Left colon (tissue), 2 donors: ENCODE measurements at regions not wholly inside any gene's neighbourhood (a gene's known extent, or its start where the extent isn't known, plus 50 kb on each side); places are given as distances from the start of the nearest gene placed in this dataset.
"Not testable (repeated sequence)": the region's sequence is repeated elsewhere in the genome, so short reads cannot be mapped to it uniquely, and the experiment has no call there.

Source experiments
- ATAC-seq: fragments of 200-7000 bp; cut with Tn5 transposase; one replicate; pipeline ENCODE4 v1.9.1; 2020; ENCODE audit warnings: mild to moderate bottlenecking, moderate library complexity
- DNase-seq, 2 donors: peaks; one replicate each; pipeline ENCODE4 v3.0.0-alpha.2; 2020
- intact Hi-C, 2 donors: fragments of 100-400 bp; cut with DNase I in 1 of 2; cut with micrococcal nuclease in 1 of 2; formaldehyde crosslinking; loops; one replicate each; pipeline versions ENCODE4 v1.11.2 to v1.14.0; 2022; cut with DNase I, micrococcal nuclease
- donor health status: DM: no; HTN: no; CAD: no.
- donor health status: DM: yes; HTN: yes; CAD: no.

DNA sequence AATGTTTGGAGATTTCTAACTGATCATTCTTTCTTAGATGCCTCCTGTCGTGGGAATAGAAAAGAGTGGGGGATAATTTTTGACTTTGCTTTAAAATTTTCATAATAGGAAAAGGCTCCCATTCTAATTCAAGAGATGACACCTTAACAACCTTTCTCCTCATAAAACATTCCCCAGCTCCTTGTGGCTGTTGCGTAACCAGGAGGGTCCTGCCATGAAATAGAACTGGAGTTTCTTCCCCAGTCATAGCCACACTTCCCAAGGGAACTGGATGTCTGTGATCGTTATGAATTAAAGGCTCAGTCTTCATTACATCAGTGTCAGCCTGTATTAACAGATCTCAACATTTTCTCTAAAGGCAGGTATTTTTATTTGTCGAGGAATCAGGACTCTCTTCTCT, 119.9 kb upstream of the DAP start:
- ATAC-seq (no peak), DNase-seq (no peak)
- intact Hi-C loops, result no loop called here

DNA sequence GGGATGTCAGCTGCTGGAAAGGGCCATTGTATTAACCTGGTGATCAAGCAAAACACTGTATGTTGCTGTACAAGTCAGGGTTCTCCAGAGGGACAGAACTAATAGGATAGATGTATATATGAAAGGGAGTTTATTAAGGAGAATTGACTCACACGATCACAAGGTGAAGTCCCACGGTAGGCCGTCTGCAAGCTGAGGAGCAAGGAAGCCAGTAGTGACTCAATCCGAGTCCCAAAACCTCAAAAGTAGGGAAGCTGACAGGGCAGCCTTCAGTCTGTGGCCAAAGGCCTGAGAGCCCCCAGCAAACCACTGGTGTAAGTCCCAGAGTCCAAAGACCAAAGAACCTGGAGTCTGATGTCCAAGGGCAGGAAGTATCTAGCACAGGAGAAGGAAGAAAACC, 116.0 kb upstream of the DAP start:
- DNase-seq, intact Hi-C loops, ATAC-seq: not testable (repeated sequence)

DNA sequence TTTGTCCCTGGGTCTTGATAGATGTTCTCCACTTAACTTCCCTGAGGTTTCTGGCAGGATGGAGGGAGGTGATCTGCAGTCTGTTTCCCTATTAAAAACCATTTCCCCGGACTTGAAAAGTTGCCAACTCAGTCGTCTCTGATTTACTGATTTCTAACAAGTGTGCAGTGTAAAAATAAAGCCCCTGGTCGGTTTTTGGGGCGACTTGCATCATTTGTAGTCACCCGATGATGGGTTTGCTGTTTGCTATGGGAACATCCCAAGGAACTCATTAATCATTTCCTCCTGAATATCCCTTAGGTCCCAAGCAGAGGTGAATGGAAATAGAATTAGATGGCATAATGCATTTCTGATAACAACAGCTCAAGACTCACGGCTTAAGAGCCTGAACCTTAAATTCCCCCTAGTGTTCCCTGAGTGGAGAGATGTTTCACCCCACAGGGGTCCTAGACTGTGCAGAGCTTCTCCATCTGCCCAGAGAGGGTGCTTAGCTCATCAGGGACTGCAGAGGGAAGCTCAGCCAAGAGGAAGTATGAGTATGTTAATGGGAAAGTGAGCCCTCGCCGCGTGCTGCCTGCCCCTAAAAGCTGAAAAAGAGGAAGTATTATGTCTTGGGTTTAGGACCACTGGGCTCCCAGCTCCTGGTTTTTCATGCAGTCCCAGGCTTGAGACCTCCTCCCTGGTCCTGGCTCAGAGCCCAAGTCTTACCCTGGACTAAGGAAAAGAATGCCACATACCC, 115.1 kb upstream of the DAP start:
- peak in 1 of 2 donors; percentile 10 for DNase-seq
- intact Hi-C loops, result no loop called here
- ATAC-seq, result no peak

GRCh38 chr5:10875201-10875768, 114.3 kb upstream of the DAP start:
- intact Hi-C loops, result no loop called here
- DNase-seq (no peak), ATAC-seq (no peak)

DNA sequence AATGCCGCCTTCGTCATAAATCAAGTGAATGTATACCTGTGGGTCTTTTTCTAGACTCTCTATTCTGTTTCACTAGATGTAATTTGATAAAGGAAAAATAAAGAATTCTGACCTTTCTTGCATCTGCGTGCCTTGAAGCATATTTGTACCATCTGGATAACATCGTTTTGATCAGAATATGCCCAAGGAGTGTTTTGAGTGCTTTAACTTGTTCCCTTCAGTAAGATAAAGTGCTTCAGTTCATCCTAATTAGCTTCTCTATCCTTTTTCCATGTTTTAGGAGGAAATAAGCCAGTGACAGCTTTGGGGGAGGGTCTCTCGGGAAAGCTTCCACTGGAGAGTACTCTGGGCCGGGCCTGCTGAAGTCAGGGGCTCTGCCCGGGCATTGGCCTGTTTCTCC, 113.5 kb upstream of the DAP start:
- no peak for ATAC-seq
- no peak for DNase-seq
- intact Hi-C loops, result no loop called here

GRCh38 chr5:10870791-10871190, 109.8 kb upstream of the DAP start:
- no peak for ATAC-seq

DNA sequence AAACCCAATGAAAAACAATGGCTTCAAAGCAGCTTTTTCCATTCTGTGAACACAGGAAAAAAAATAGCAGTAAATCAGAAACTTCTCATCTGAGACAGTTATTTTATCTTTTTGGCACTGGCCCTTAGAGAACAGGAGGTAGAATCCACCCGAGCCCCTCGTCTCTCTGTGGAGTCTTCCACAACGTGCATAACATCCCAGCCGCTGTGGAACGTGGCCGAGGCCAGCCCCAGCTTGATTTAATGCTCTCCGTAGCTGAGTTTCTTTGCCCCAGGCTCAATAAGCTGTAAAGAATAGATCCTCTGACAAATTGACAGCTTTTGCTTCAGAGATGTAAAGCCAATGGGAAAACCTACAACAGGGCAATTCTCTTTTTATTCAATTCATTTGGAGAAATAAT, 107.9 kb upstream of the DAP start:
- intact Hi-C loops, result loop anchor here in 1 of 2 donors (10.0 kb wide), 1 partner anchor 174 kb away; no protein-coding TSS in a partner anchor
- DNase-seq, result no peak
- ATAC-seq, result no peak

More at GRCh38 chr5:10870791-10871190, 109.8 kb upstream of the DAP start:
- DNase-seq, result no peak
- intact Hi-C loops, result no loop called here

- DNase-seq (no peak), ATAC-seq (no peak)
- intact Hi-C loops, result loop anchor here in 1 of 2 donors (10.0 kb wide), 1 partner anchor 173 kb away; no protein-coding TSS in a partner anchor
Measured at GRCh38 chr5:10867389-10868303, 106.6 kb upstream of the DAP start.

DNA sequence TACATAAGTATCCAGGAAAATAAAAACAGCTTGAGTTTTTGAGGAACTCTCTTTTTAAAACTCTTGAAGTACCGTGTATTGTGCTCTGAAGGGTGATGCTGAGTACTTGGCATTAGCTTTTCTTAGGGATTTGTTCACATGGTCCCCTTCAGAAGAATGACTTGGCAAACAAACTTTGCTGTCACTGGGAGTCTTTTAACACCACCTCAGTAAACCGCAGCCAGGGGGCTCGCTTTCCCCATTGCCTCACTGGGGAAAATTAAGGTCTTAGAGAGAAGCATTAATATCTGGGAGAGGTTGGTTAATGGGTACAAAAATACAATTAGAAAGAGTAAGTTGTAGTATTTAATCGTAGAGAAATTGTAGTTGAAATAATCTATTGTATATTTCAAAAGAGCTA, 105.9 kb upstream of the DAP start:
- ATAC-seq (no peak), DNase-seq (no peak)
- intact Hi-C loops, result loop anchor here in 1 of 2 donors (10.0 kb wide), 1 partner anchor 172 kb away; no protein-coding TSS in a partner anchor

DNA sequence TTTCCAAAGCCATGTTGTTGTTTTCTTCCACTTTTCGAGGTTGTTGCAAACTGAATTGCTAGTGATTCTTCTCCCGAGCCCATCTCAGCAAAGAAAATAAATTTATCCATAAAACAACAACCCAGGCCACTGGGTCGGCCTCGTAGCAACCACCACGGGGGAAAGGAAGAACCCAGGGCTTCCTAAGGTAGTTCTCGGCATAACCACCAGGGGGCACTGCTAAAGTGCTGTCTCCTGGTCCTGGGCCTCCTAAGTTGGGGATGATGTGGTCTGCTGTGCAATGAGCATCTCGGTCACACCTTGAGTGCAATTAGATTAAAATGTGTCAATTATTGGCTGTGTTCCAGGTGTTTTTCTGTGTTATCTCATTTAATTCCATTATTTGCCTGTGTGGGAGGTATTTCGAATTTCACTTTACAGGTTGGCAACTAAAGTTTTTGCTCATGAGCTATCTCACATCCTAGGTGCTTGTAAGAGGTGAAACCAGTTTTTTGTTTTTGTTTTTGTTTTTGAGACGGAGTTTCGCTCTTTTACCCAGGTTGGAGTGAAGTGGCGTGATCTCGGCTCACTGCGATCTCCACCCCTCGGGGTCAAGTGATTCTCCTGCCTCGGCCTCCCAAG, 102.8 kb upstream of the DAP start:
- intact Hi-C loops, result loop anchor here in 1 of 2 donors (10.0 kb wide), 1 partner anchor 169 kb away; no protein-coding TSS in a partner anchor
- peak; percentile 67 for ATAC-seq
- peak in 1 of 2 donors; percentile 59 for DNase-seq

GRCh38 chr5:10862085-10862484, 101.1 kb upstream of the DAP start:
- no peak for DNase-seq
- intact Hi-C loops, result loop anchor here in 1 of 2 donors (10.0 kb wide), 1 partner anchor 167 kb away; no protein-coding TSS in a partner anchor
- no peak for ATAC-seq

DNA sequence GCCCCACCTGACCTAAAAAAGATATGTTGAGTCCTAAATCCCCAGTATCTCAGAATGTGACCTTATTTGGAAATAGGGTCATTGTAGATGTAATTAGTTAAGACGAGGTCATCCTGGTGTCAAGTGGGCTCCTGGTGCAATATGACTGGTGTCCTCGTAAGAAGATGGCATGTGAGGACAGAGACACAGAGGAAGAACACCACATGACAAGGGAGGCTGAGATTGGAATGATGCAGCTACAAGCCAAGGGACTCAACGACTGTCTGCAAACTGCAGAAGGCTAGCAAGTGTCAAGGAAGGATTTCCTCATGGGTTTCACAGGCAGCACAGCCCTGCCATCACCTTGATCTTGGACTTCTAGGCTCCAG, 100.4 kb upstream of the DAP start:
- intact Hi-C loops, result loop anchor here in 1 of 2 donors (10.0 kb wide), 1 partner anchor 167 kb away; no protein-coding TSS in a partner anchor

GRCh38 chr5:10860645-10861422, 99.8 kb upstream of the DAP start:
- intact Hi-C loops, result loop anchor here in 1 of 2 donors (10.0 kb wide), 1 partner anchor 166 kb away; no protein-coding TSS in a partner anchor
- DNase-seq (no peak), ATAC-seq (no peak)

More for the DNA sequence above, 100.4 kb upstream of the DAP start:
- ATAC-seq (no peak), DNase-seq (no peak)

GRCh38 chr5:10860196-10860543, 99.1 kb upstream of the DAP start:
- intact Hi-C loops, result loop anchor here in 1 of 2 donors (10.0 kb wide), 1 partner anchor 165 kb away; no protein-coding TSS in a partner anchor
- ATAC-seq (no peak), DNase-seq (no peak)

GRCh38 chr5:10859393-10860195, 98.6 kb upstream of the DAP start:
- intact Hi-C loops, result loop anchor here in 1 of 2 donors (10.0 kb wide), 1 partner anchor 165 kb away; no protein-coding TSS in a partner anchor
- DNase-seq, result no peak
- ATAC-seq, result peak; percentile 28

GRCh38 chr5:10858945-10859344, 97.9 kb upstream of the DAP start:
- no peak for DNase-seq
- no peak for ATAC-seq
- intact Hi-C loops, result no loop called here

- intact Hi-C loops, result no loop called here
- ATAC-seq, result no peak
- no peak for DNase-seq
Measured at GRCh38 chr5:10858307-10858706, 97.3 kb upstream of the DAP start.
